Thyroid gland (tissue), 4 donors: ENCODE measurements at regions not wholly inside any gene's neighbourhood (a gene's known extent, or its start where the extent isn't known, plus 50 kb on each side); places are given as distances from the start of the nearest gene placed in this dataset.

Experiments
- CTCF ChIP-seq, 6 experiments: fragments of 200-600 bp in 3 of 6; fragments of 450-650 bp in 3 of 6; sonication (generic) in 3 of 6; IDR thresholded peaks; one replicate each; pipeline ENCODE4 v1.5.1; 2016 to 2019; ENCODE audit warnings: antibody characterized with exemption in 6 of 6, mild to moderate bottlenecking in 2 of 6, inconsistent platforms in 1 of 6, moderate library complexity in 1 of 6
- POLR2A ChIP-seq, 2 donors: fragments of 450-650 bp; IDR thresholded peaks; one replicate each; pipeline ENCODE4 v1.6.1; 2017; ENCODE audit warnings: antibody characterized with exemption in 2 of 2, mild to moderate bottlenecking in 2 of 2, moderate library complexity in 1 of 2

- TF ChIP-seq CTCF (IDR thresholded peaks at IDR 0.05) (no peak), POLR2A (IDR thresholded peaks at IDR 0.05) (no peak)
These were observed 349.9 kb downstream of the C12orf50 start for GRCh38 chr12:87679251-87679650.
